ENCODE measurements at regions not wholly inside any gene's neighbourhood (a gene's known extent, or its start where the extent isn't known, plus 50 kb on each side); places are given as distances from the start of the nearest gene placed in this dataset.

DNA sequence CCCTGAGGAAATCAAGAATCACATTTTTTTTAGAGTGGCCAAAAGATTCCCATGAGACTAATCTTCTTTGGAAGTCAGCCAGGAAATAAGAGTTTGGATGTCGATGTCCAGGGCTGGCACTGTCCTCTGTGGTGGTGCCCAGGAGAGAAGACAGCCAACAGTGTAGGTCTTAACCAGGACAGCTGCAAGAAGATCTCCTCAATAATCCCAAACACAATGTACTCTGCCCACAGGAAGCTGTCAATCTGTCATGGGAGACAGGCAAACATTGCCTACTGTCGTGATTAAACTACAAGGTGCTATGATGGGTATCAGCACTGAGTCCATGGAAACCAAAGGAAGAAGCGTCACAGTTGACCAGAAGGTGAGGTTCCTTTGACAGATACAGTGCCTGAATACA, 174.1 kb downstream of the PIK3R1 start:
- TF ChIP-seq, protein P1, sequence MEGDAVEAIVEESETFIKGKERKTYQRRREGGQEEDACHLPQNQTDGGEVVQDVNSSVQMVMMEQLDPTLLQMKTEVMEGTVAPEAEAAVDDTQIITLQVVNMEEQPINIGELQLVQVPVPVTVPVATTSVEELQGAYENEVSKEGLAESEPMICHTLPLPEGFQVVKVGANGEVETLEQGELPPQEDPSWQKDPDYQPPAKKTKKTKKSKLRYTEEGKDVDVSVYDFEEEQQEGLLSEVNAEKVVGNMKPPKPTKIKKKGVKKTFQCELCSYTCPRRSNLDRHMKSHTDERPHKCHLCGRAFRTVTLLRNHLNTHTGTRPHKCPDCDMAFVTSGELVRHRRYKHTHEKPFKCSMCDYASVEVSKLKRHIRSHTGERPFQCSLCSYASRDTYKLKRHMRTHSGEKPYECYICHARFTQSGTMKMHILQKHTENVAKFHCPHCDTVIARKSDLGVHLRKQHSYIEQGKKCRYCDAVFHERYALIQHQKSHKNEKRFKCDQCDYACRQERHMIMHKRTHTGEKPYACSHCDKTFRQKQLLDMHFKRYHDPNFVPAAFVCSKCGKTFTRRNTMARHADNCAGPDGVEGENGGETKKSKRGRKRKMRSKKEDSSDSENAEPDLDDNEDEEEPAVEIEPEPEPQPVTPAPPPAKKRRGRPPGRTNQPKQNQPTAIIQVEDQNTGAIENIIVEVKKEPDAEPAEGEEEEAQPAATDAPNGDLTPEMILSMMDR (IDR thresholded peaks at IDR 0.05): no peak
- TF ChIP-seq POLR2A (IDR thresholded peaks at IDR 0.05) (no peak), EP300 (IDR thresholded peaks at IDR 0.05) (no peak)

All from ovary (tissue), 3 donors.